Hepatocyte (in vitro differentiated cells): ENCODE measurements at regions not wholly inside any gene's neighbourhood (a gene's known extent, or its start where the extent isn't known, plus 50 kb on each side); places are given as distances from the start of the nearest gene placed in this dataset.

ENCODE experiments used
- DNase-seq: peaks from one replicate; pipeline ENCODE4 v3.0.0-alpha.2; 2016; ENCODE audit warnings: low spot score
- H2AFZ ChIP-seq: fragments of 200-600 bp; sonication (generic); 2 replicates; pipeline ENCODE4 v1.6.0; 2016; ENCODE audit warnings: antibody characterized with exemption, mild to moderate bottlenecking
- H3K27ac ChIP-seq: fragments of 200-600 bp; sonication (generic); 2 replicates; pipeline ENCODE4 v1.5.1; 2016; ENCODE audit warnings: mild to moderate bottlenecking
- H3K27me3 ChIP-seq: fragments of 200-600 bp; sonication (generic); 2 replicates; pipeline ENCODE4 v1.6.1; 2016
- H3K36me3 ChIP-seq: fragments of 200-600 bp; sonication (generic); replicated peaks from 2 replicates; pipeline ENCODE4 v1.5.1; 2016; ENCODE audit warnings: low read depth; ENCODE audit not compliant: insufficient read depth
- H3K4me1 ChIP-seq: fragments of 200-600 bp; sonication (generic); 2 replicates; pipeline ENCODE4 v1.5.1; 2016; ENCODE audit warnings: mild to moderate bottlenecking, moderate library complexity; ENCODE audit not compliant: insufficient read depth
- H3K4me2 ChIP-seq: fragments of 200-600 bp; sonication (generic); 2 replicates; pipeline ENCODE4 v1.6.0; 2016
- H3K4me3 ChIP-seq: fragments of 200-600 bp; sonication (generic); 2 replicates; pipeline ENCODE4 v1.5.1; 2016; ENCODE audit warnings: mild to moderate bottlenecking
- H3K79me2 ChIP-seq: fragments of 200-600 bp; sonication (generic); 2 replicates; pipeline ENCODE4 v1.6.0; 2017; ENCODE audit warnings: mild to moderate bottlenecking
- H3K9me2 ChIP-seq: fragments of 200-600 bp; sonication (generic); replicated peaks from 2 replicates; pipeline ENCODE4 v1.6.0; 2017; ENCODE audit warnings: mild to moderate bottlenecking; ENCODE audit not compliant: insufficient read depth
- H3K9me3 ChIP-seq: fragments of 200-600 bp; sonication (generic); 2 replicates; pipeline ENCODE4 v1.5.1; 2016; ENCODE audit warnings: low read depth, mild to moderate bottlenecking
- H4K20me1 ChIP-seq: fragments of 200-600 bp; sonication (generic); 2 replicates; pipeline ENCODE4 v1.6.0; 2016; ENCODE audit warnings: mild to moderate bottlenecking; ENCODE audit not compliant: insufficient read depth, poor library complexity, severe bottlenecking
- EZH2 ChIP-seq: fragments of 200-600 bp; sonication (generic); IDR thresholded peaks from 2 replicates; pipeline ENCODE4 v1.6.1; 2016; ENCODE audit warnings: antibody characterized with exemption, mild to moderate bottlenecking, borderline replicate concordance
- EZH2phosphoT487 ChIP-seq: fragments of 200-600 bp; sonication (generic); IDR thresholded peaks from one replicate; pipeline ENCODE4 v1.6.1; 2018; ENCODE audit warnings: antibody characterized with exemption, mild to moderate bottlenecking, low read depth, moderate library complexity; ENCODE audit not compliant: unreplicated experiment, severe bottlenecking
- WGBS: methylation state at CpG from one replicate; pipeline ENCODE4 v1.1.6; 2016; ENCODE audit warnings: low lambda C conversion rate; ENCODE audit errors: missing lambda C conversion rate; 5-methylcytosine and 5-hydroxymethylcytosine counted together
- TF ChIP-seq, protein P1 (sequence below): fragments of 200-600 bp; sonication (generic); IDR thresholded peaks from 2 replicates; pipeline ENCODE4 v1.5.1; 2016; ENCODE audit warnings: antibody characterized with exemption, mild to moderate bottlenecking; ENCODE audit not compliant: poor library complexity

DNA sequence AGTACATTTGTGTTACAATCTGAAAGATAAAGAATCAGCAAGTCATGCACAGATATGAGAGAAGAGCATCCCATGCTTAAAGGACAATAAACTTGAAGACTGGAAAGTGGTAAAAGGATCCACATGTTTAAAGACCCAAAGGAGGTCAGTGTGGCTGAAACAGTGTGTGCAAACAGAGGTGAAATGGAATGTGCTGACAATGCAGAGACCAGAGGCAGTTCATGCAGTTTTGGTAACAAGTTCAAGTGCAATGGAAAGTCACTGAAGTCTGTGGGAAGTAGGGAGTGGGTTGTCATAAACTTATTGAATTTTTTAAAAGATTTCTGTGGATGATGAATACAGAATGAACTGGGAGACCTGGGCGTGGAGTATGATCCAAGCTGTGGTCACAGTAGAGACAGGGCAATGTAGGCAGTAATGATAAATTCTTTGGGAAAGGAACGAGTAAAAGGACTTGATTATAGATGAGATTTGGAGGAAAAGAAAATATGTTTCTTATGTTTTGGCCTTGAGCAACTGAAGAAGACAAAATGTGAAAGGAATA is 408.0 kb downstream of the HGF start:
- H3K27me3 ChIP-seq, result no peaks in the 10 kb centered on the region
- H4K20me1 ChIP-seq, result no peaks in the 10 kb centered on the region
- H3K4me1 ChIP-seq, result peaks cover 7% of the 10 kb centered on the region
- no peak overlapping the region for H3K27ac ChIP-seq
- H3K4me3 ChIP-seq, result no peak overlapping the region
- H3K9me2 ChIP-seq, result no peaks in the 10 kb centered on the region
- H3K36me3 ChIP-seq, result no peaks in the 10 kb centered on the region
- 80% methylated on average over 2 of the region's 2 CpGs for WGBS
- H3K9me3 ChIP-seq, result no peaks in the 10 kb centered on the region
- TF ChIP-seq, protein P1, sequence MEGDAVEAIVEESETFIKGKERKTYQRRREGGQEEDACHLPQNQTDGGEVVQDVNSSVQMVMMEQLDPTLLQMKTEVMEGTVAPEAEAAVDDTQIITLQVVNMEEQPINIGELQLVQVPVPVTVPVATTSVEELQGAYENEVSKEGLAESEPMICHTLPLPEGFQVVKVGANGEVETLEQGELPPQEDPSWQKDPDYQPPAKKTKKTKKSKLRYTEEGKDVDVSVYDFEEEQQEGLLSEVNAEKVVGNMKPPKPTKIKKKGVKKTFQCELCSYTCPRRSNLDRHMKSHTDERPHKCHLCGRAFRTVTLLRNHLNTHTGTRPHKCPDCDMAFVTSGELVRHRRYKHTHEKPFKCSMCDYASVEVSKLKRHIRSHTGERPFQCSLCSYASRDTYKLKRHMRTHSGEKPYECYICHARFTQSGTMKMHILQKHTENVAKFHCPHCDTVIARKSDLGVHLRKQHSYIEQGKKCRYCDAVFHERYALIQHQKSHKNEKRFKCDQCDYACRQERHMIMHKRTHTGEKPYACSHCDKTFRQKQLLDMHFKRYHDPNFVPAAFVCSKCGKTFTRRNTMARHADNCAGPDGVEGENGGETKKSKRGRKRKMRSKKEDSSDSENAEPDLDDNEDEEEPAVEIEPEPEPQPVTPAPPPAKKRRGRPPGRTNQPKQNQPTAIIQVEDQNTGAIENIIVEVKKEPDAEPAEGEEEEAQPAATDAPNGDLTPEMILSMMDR, result no peak
- TF ChIP-seq EZH2, result no peak
- H3K79me2 ChIP-seq, result no peaks in the 10 kb centered on the region
- H2AFZ ChIP-seq, result no peak overlapping the region
- DNase-seq, result no peak
- H3K4me2 ChIP-seq, result no peak overlapping the region

DNA sequence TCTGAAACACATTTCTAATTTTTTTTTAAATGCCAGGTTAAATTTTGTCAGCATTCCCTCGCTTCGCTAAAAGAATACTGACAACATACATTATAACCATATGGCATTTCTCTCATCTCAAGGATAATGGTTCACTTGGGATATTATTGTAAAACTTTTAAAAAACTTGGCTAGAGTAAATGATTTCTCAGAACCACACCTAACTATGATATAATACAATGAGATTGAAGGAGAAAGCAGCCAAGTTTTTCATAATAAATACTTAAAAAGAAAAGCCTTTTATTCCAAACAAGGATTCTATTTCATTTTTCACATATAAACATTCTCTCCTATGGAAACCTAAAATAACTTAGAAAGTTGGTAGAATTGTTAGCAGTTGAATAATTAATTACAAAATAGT is 413.9 kb downstream of the HGF start:
- TF ChIP-seq, protein P1, result no peak
- no peak for TF ChIP-seq EZH2phosphoT487
- no peak for TF ChIP-seq EZH2
- H3K36me3 ChIP-seq, result no peaks in the 10 kb centered on the region
- H3K4me3 ChIP-seq, result no peak overlapping the region
- H3K4me2 ChIP-seq, result no peak overlapping the region
- no peaks in the 10 kb centered on the region for H3K4me1 ChIP-seq
- 95% methylated on average over 2 of the region's 2 CpGs for WGBS
- H3K27me3 ChIP-seq, result no peaks in the 10 kb centered on the region
- H4K20me1 ChIP-seq, result no peaks in the 10 kb centered on the region
- no peak overlapping the region for H2AFZ ChIP-seq
- no peaks in the 10 kb centered on the region for H3K79me2 ChIP-seq
- no peak overlapping the region for H3K27ac ChIP-seq
- DNase-seq, result no peak
- no peaks in the 10 kb centered on the region for H3K9me2 ChIP-seq
- no peaks in the 10 kb centered on the region for H3K9me3 ChIP-seq

DNA sequence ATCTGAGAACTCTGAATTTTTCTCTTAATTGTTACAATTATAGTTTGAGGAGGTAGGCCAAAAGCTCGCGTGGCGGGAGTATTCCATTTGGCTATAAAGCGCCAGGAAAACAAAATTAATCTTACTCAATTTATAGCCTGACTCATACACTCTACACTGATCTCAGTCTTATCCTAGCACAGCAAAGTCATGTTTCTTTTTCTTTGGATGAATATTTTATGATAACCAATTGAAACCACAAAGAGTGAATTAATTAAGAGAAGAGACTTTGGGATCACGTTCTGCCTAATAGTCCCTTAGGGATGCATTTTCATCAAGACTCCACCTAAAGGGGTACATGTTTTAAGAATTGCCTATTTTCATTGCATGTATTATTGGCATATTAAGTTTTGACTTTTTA is 420.8 kb downstream of the HGF start:
- H3K9me3 ChIP-seq, result no peaks in the 10 kb centered on the region
- no peaks in the 10 kb centered on the region for H4K20me1 ChIP-seq
- TF ChIP-seq EZH2phosphoT487, result no peak
- no peak for TF ChIP-seq EZH2
- TF ChIP-seq, protein P1, result no peak
- H3K27me3 ChIP-seq, result no peaks in the 10 kb centered on the region
- H3K36me3 ChIP-seq, result no peaks in the 10 kb centered on the region
- H3K4me3 ChIP-seq, result no peak overlapping the region
- WGBS, result 94% methylated on average over 5 of the region's 5 CpGs
- no peak overlapping the region for H3K4me2 ChIP-seq
- no peaks in the 10 kb centered on the region for H3K79me2 ChIP-seq
- no peak for DNase-seq
- H3K27ac ChIP-seq, result no peak overlapping the region
- H2AFZ ChIP-seq, result no peak overlapping the region
- no peaks in the 10 kb centered on the region for H3K9me2 ChIP-seq
- H3K4me1 ChIP-seq, result no peaks in the 10 kb centered on the region

DNA sequence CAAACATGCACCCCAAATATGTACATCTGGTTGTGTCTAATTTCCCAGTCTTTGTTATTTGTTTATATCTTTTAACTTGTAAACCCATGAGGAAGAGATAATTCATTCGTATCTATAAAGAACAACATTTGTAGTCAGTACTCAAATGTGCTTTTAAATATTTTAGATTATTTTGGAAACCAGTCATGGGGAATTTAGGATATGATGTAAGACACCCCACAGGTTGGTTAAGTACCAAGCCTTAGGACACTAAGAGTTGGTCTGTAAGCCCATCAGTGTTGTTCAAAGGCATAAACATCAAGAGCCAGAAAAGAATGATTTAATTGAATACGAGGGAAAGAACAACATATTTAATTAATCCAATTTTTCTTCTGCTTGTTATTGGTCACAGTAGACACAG is 421.1 kb upstream of the SEMA3C start:
- no peaks in the 10 kb centered on the region for H3K79me2 ChIP-seq
- no peaks in the 10 kb centered on the region for H3K27me3 ChIP-seq
- TF ChIP-seq, protein P1, result no peak
- no peak for TF ChIP-seq EZH2phosphoT487
- TF ChIP-seq EZH2, result no peak
- H3K4me1 ChIP-seq, result no peaks in the 10 kb centered on the region
- H2AFZ ChIP-seq, result no peak overlapping the region
- no peaks in the 10 kb centered on the region for H3K9me2 ChIP-seq
- H3K9me3 ChIP-seq, result no peaks in the 10 kb centered on the region
- no peak for DNase-seq
- H3K4me2 ChIP-seq, result no peak overlapping the region
- no peak overlapping the region for H3K4me3 ChIP-seq
- no peaks in the 10 kb centered on the region for H4K20me1 ChIP-seq
- 60% methylated on average over 2 of the region's 2 CpGs for WGBS
- no peaks in the 10 kb centered on the region for H3K36me3 ChIP-seq
- no peak overlapping the region for H3K27ac ChIP-seq
